ENCODE measurements at regions not wholly inside any gene's neighbourhood (a gene's known extent, or its start where the extent isn't known, plus 50 kb on each side); places are given as distances from the start of the nearest gene placed in this dataset.

- H3K9ac ChIP-seq (ENCODE audit: low read depth in 1 of 2, low read length in 2 of 2): no peak overlapping the region
- no peak overlapping the region for H3K27ac ChIP-seq (ENCODE audit: low read depth in 2 of 2, low read length in 2 of 2)
- no peaks in the 10 kb centered on the region for H3K36me3 ChIP-seq (ENCODE audit: control insufficient read depth in 2 of 2, insufficient read depth in 2 of 2, low read length in 2 of 2)
- no peak overlapping the region for H3K4me3 ChIP-seq (ENCODE audit: low read length in 2 of 2)
- peaks cover 5 to 6% of the 10 kb centered on the region in 2 donors for H3K4me1 ChIP-seq (ENCODE audit: control insufficient read depth in 2 of 2, insufficient read depth in 2 of 2, low read length in 2 of 2)
- no peaks in the 10 kb centered on the region for H3K9me3 ChIP-seq (ENCODE audit: control insufficient read depth in 2 of 2, low read length in 2 of 2)
- no peaks in the 10 kb centered on the region for H3K27me3 ChIP-seq (ENCODE audit: control insufficient read depth in 2 of 2, insufficient read depth in 2 of 2, low read length in 2 of 2)
Measured at GRCh38 chr2:150417278-150417677, 70.2 kb downstream of the RND3 start.

- no peaks in the 10 kb centered on the region for H3K27me3 ChIP-seq (ENCODE audit: control insufficient read depth in 2 of 2, insufficient read depth in 2 of 2, low read length in 2 of 2)
- H3K4me1 ChIP-seq (ENCODE audit: control insufficient read depth in 2 of 2, insufficient read depth in 2 of 2, low read length in 2 of 2): peaks cover 0 to 2% of the 10 kb centered on the region in 2 donors
- H3K4me3 ChIP-seq (ENCODE audit: low read length in 2 of 2): no peak overlapping the region
- no peaks in the 10 kb centered on the region for H3K9me3 ChIP-seq (ENCODE audit: control insufficient read depth in 2 of 2, low read length in 2 of 2)
- H3K36me3 ChIP-seq (ENCODE audit: control insufficient read depth in 2 of 2, insufficient read depth in 2 of 2, low read length in 2 of 2): no peaks in the 10 kb centered on the region
- H3K27ac ChIP-seq (ENCODE audit: low read depth in 2 of 2, low read length in 2 of 2): no peak overlapping the region
- H3K9ac ChIP-seq (ENCODE audit: low read depth in 1 of 2, low read length in 2 of 2): no peak overlapping the region
Measured at GRCh38 chr2:150415022-150415421, 72.4 kb downstream of the RND3 start.

- no peak overlapping the region for H3K9ac ChIP-seq (ENCODE audit: low read depth in 1 of 2, low read length in 2 of 2)
- no peaks in the 10 kb centered on the region for H3K4me1 ChIP-seq (ENCODE audit: control insufficient read depth in 2 of 2, insufficient read depth in 2 of 2, low read length in 2 of 2)
- H3K36me3 ChIP-seq (ENCODE audit: control insufficient read depth in 2 of 2, insufficient read depth in 2 of 2, low read length in 2 of 2): no peaks in the 10 kb centered on the region
- H3K27ac ChIP-seq (ENCODE audit: low read depth in 2 of 2, low read length in 2 of 2): no peak overlapping the region
- no peaks in the 10 kb centered on the region for H3K9me3 ChIP-seq (ENCODE audit: control insufficient read depth in 2 of 2, low read length in 2 of 2)
- H3K27me3 ChIP-seq (ENCODE audit: control insufficient read depth in 2 of 2, insufficient read depth in 2 of 2, low read length in 2 of 2): no peaks in the 10 kb centered on the region
- no peak overlapping the region for H3K4me3 ChIP-seq (ENCODE audit: low read length in 2 of 2)
Measured at GRCh38 chr2:150413910-150414309, 73.6 kb downstream of the RND3 start.

- no peak overlapping the region for H3K27ac ChIP-seq (ENCODE audit: low read depth in 2 of 2, low read length in 2 of 2)
- no peaks in the 10 kb centered on the region for H3K27me3 ChIP-seq (ENCODE audit: control insufficient read depth in 2 of 2, insufficient read depth in 2 of 2, low read length in 2 of 2)
- no peaks in the 10 kb centered on the region for H3K4me1 ChIP-seq (ENCODE audit: control insufficient read depth in 2 of 2, insufficient read depth in 2 of 2, low read length in 2 of 2)
- no peaks in the 10 kb centered on the region for H3K36me3 ChIP-seq (ENCODE audit: control insufficient read depth in 2 of 2, insufficient read depth in 2 of 2, low read length in 2 of 2)
- no peaks in the 10 kb centered on the region for H3K9me3 ChIP-seq (ENCODE audit: control insufficient read depth in 2 of 2, low read length in 2 of 2)
- H3K4me3 ChIP-seq (ENCODE audit: low read length in 2 of 2): no peak overlapping the region
- no peak overlapping the region for H3K9ac ChIP-seq (ENCODE audit: low read depth in 1 of 2, low read length in 2 of 2)
Measured at GRCh38 chr2:150413366-150413765, 74.1 kb downstream of the RND3 start.

- H3K9ac ChIP-seq (ENCODE audit: low read depth in 1 of 2, low read length in 2 of 2): no peak overlapping the region
- H3K27ac ChIP-seq (ENCODE audit: low read depth in 2 of 2, low read length in 2 of 2): no peak overlapping the region
- no peaks in the 10 kb centered on the region for H3K4me1 ChIP-seq (ENCODE audit: control insufficient read depth in 2 of 2, insufficient read depth in 2 of 2, low read length in 2 of 2)
- no peaks in the 10 kb centered on the region for H3K36me3 ChIP-seq (ENCODE audit: control insufficient read depth in 2 of 2, insufficient read depth in 2 of 2, low read length in 2 of 2)
- no peak overlapping the region for H3K4me3 ChIP-seq (ENCODE audit: low read length in 2 of 2)
- no peaks in the 10 kb centered on the region for H3K27me3 ChIP-seq (ENCODE audit: control insufficient read depth in 2 of 2, insufficient read depth in 2 of 2, low read length in 2 of 2)
- no peaks in the 10 kb centered on the region for H3K9me3 ChIP-seq (ENCODE audit: control insufficient read depth in 2 of 2, low read length in 2 of 2)
Measured at GRCh38 chr2:150410809-150411208, 76.7 kb downstream of the RND3 start.

- Histone ChIP-seq H3K27ac (ENCODE audit: low read depth in 2 of 2, low read length in 2 of 2) (no peak overlapping the region), H3K4me3 (ENCODE audit: low read length in 2 of 2) (no peak overlapping the region), H3K27me3 (ENCODE audit: control insufficient read depth in 2 of 2, insufficient read depth in 2 of 2, low read length in 2 of 2) (no peaks in the 10 kb centered on the region), H3K9ac (ENCODE audit: low read depth in 1 of 2, low read length in 2 of 2) (no peak overlapping the region), H3K36me3 (ENCODE audit: control insufficient read depth in 2 of 2, insufficient read depth in 2 of 2, low read length in 2 of 2) (no peaks in the 10 kb centered on the region), H3K9me3 (ENCODE audit: control insufficient read depth in 2 of 2, low read length in 2 of 2) (no peaks in the 10 kb centered on the region), H3K4me1 (ENCODE audit: control insufficient read depth in 2 of 2, insufficient read depth in 2 of 2, low read length in 2 of 2) (no peaks in the 10 kb centered on the region)
Measured at GRCh38 chr2:150409196-150409595, 78.3 kb downstream of the RND3 start.

- no peak overlapping the region for H3K27ac ChIP-seq (ENCODE audit: low read depth in 2 of 2, low read length in 2 of 2)
Measured at GRCh38 chr2:150404147-150404546, 83.3 kb downstream of the RND3 start.

GRCh38 chr2:150403457-150403856 lies 84.0 kb downstream of the RND3 start:
- Histone ChIP-seq H3K9me3 (ENCODE audit: control insufficient read depth in 2 of 2, low read length in 2 of 2) (no peaks in the 10 kb centered on the region), H3K27ac (ENCODE audit: low read depth in 2 of 2, low read length in 2 of 2) (no peak overlapping the region), H3K27me3 (ENCODE audit: control insufficient read depth in 2 of 2, insufficient read depth in 2 of 2, low read length in 2 of 2) (no peaks in the 10 kb centered on the region), H3K4me3 (ENCODE audit: low read length in 2 of 2) (no peak overlapping the region), H3K36me3 (ENCODE audit: control insufficient read depth in 2 of 2, insufficient read depth in 2 of 2, low read length in 2 of 2) (no peaks in the 10 kb centered on the region), H3K9ac (ENCODE audit: low read depth in 1 of 2, low read length in 2 of 2) (no peak overlapping the region), H3K4me1 (ENCODE audit: control insufficient read depth in 2 of 2, insufficient read depth in 2 of 2, low read length in 2 of 2) (no peaks in the 10 kb centered on the region)

More at GRCh38 chr2:150404147-150404546, 83.3 kb downstream of the RND3 start:
- H3K36me3 ChIP-seq (ENCODE audit: control insufficient read depth in 2 of 2, insufficient read depth in 2 of 2, low read length in 2 of 2): no peaks in the 10 kb centered on the region
- no peaks in the 10 kb centered on the region for H3K4me1 ChIP-seq (ENCODE audit: control insufficient read depth in 2 of 2, insufficient read depth in 2 of 2, low read length in 2 of 2)
- no peaks in the 10 kb centered on the region for H3K27me3 ChIP-seq (ENCODE audit: control insufficient read depth in 2 of 2, insufficient read depth in 2 of 2, low read length in 2 of 2)
- H3K9me3 ChIP-seq (ENCODE audit: control insufficient read depth in 2 of 2, low read length in 2 of 2): no peaks in the 10 kb centered on the region
- H3K4me3 ChIP-seq (ENCODE audit: low read length in 2 of 2): no peak overlapping the region
- H3K9ac ChIP-seq (ENCODE audit: low read depth in 1 of 2, low read length in 2 of 2): no peak overlapping the region

GRCh38 chr2:150402953-150403352 lies 84.5 kb downstream of the RND3 start:
- Histone ChIP-seq H3K4me1 (ENCODE audit: control insufficient read depth in 2 of 2, insufficient read depth in 2 of 2, low read length in 2 of 2) (no peaks in the 10 kb centered on the region), H3K4me3 (ENCODE audit: low read length in 2 of 2) (no peak overlapping the region), H3K27me3 (ENCODE audit: control insufficient read depth in 2 of 2, insufficient read depth in 2 of 2, low read length in 2 of 2) (no peaks in the 10 kb centered on the region), H3K9ac (ENCODE audit: low read depth in 1 of 2, low read length in 2 of 2) (no peak overlapping the region), H3K27ac (ENCODE audit: low read depth in 2 of 2, low read length in 2 of 2) (no peak overlapping the region), H3K36me3 (ENCODE audit: control insufficient read depth in 2 of 2, insufficient read depth in 2 of 2, low read length in 2 of 2) (no peaks in the 10 kb centered on the region), H3K9me3 (ENCODE audit: control insufficient read depth in 2 of 2, low read length in 2 of 2) (no peaks in the 10 kb centered on the region)

- Histone ChIP-seq H3K4me3 (ENCODE audit: low read length in 2 of 2) (no peak overlapping the region), H3K27me3 (ENCODE audit: control insufficient read depth in 2 of 2, insufficient read depth in 2 of 2, low read length in 2 of 2) (no peaks in the 10 kb centered on the region), H3K36me3 (ENCODE audit: control insufficient read depth in 2 of 2, insufficient read depth in 2 of 2, low read length in 2 of 2) (no peaks in the 10 kb centered on the region), H3K9ac (ENCODE audit: low read depth in 1 of 2, low read length in 2 of 2) (no peak overlapping the region), H3K27ac (ENCODE audit: low read depth in 2 of 2, low read length in 2 of 2) (no peak overlapping the region), H3K9me3 (ENCODE audit: control insufficient read depth in 2 of 2, low read length in 2 of 2) (no peaks in the 10 kb centered on the region), H3K4me1 (ENCODE audit: control insufficient read depth in 2 of 2, insufficient read depth in 2 of 2, low read length in 2 of 2) (no peaks in the 10 kb centered on the region)
Measured at GRCh38 chr2:150400849-150401248, 86.6 kb downstream of the RND3 start.

GRCh38 chr2:150392614-150393013 lies 94.9 kb downstream of the RND3 start:
- H3K4me1 ChIP-seq (ENCODE audit: control insufficient read depth in 2 of 2, insufficient read depth in 2 of 2, low read length in 2 of 2): no peaks in the 10 kb centered on the region
- H3K27me3 ChIP-seq (ENCODE audit: control insufficient read depth in 2 of 2, insufficient read depth in 2 of 2, low read length in 2 of 2): no peaks in the 10 kb centered on the region
- no peaks in the 10 kb centered on the region for H3K36me3 ChIP-seq (ENCODE audit: control insufficient read depth in 2 of 2, insufficient read depth in 2 of 2, low read length in 2 of 2)
- no peak overlapping the region for H3K9ac ChIP-seq (ENCODE audit: low read depth in 1 of 2, low read length in 2 of 2)
- no peak overlapping the region for H3K27ac ChIP-seq (ENCODE audit: low read depth in 2 of 2, low read length in 2 of 2)
- no peaks in the 10 kb centered on the region for H3K9me3 ChIP-seq (ENCODE audit: control insufficient read depth in 2 of 2, low read length in 2 of 2)
- H3K4me3 ChIP-seq (ENCODE audit: low read length in 2 of 2): no peak overlapping the region
